HFF-Myc (cell line): ENCODE measurements at regions not wholly inside any gene's neighbourhood (a gene's known extent, or its start where the extent isn't known, plus 50 kb on each side); places are given as distances from the start of the nearest gene placed in this dataset.

Experiments used
- DNase-seq: peaks from one replicate; pipeline ENCODE4 v3.0.0-alpha.2; 2011; ENCODE audit warnings: low read depth; ENCODE audit errors: extremely low read depth
- H3K4me3 ChIP-seq: replicated peaks from 2 replicates; pipeline ENCODE4 v1.5.1; 2011; ENCODE audit warnings: low read depth, mild to moderate bottlenecking, control low read depth, low read length
- TF ChIP-seq, protein P1 (sequence below): IDR thresholded peaks from 2 replicates; pipeline ENCODE4 v1.5.1; 2012; ENCODE audit warnings: mild to moderate bottlenecking, low read depth, low read length, control low read depth; ENCODE audit errors: missing control alignments

DNA sequence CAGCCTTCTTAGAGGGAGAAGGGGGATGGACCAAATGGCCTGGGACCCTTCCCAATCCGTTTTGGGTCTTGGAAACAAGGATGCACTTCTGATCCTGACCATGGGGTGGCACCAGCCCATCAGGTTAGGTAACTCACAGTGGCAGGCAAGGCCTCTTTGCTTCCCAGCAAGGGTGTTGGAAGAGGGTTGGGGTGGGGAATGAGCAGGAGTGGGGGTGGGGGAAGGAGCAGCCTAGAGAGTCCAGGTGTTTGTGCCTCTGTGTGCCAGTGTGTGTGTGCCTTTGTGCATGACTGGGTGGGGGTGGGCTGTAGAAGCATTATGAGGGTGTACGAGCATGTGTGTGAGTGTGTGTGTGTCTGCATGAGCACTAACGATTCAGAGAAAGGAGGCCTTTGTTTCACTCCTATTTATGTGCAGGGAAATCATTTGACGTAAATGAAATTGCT lies 213.1 kb downstream of the INSC start:
- no peak for DNase-seq
- TF ChIP-seq, protein P1, sequence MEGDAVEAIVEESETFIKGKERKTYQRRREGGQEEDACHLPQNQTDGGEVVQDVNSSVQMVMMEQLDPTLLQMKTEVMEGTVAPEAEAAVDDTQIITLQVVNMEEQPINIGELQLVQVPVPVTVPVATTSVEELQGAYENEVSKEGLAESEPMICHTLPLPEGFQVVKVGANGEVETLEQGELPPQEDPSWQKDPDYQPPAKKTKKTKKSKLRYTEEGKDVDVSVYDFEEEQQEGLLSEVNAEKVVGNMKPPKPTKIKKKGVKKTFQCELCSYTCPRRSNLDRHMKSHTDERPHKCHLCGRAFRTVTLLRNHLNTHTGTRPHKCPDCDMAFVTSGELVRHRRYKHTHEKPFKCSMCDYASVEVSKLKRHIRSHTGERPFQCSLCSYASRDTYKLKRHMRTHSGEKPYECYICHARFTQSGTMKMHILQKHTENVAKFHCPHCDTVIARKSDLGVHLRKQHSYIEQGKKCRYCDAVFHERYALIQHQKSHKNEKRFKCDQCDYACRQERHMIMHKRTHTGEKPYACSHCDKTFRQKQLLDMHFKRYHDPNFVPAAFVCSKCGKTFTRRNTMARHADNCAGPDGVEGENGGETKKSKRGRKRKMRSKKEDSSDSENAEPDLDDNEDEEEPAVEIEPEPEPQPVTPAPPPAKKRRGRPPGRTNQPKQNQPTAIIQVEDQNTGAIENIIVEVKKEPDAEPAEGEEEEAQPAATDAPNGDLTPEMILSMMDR, result no peak
- no peak overlapping the region for H3K4me3 ChIP-seq

DNA sequence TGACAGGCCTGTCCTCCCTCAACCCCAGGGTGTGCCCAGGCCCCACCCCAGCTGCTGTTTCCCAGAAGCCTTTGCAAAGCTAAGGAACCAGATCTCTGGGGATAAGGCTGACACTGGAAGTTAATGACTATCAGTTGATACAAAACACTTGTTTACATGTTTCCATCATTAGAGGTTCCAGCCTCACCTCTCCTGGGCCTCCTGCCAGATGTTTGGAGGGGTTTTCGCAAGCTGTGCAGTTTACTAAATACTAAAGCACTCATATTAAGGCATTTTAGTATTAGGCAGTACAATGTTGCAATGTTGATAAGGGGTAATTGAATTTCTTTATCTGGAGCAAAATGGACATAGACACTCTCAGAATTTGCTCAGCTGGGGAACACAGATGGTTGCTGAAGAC lies 218.7 kb downstream of the INSC start:
- H3K4me3 ChIP-seq, result no peak overlapping the region
- DNase-seq, result no peak
- TF ChIP-seq, protein P1, result no peak

DNA sequence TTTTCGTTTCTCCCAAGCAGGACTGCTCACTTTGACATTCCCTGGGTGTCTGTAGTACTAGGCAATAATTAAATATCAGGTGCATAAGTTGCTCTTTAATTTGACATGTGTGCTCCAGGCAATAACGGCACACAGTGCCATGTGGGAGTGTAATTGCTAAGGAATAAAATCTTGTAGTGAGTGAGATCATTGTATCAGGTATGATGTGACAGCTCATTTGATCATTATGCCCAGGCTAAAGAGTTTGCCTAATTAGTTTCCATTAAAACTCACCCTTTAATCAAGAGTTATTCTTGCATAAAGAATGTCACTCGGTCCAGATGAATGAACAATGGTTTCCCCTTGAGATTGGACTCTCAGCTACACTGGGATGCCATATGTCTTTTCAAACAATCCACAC lies 220.0 kb downstream of the INSC start:
- TF ChIP-seq, protein P1, result no peak
- no peak for DNase-seq

DNA sequence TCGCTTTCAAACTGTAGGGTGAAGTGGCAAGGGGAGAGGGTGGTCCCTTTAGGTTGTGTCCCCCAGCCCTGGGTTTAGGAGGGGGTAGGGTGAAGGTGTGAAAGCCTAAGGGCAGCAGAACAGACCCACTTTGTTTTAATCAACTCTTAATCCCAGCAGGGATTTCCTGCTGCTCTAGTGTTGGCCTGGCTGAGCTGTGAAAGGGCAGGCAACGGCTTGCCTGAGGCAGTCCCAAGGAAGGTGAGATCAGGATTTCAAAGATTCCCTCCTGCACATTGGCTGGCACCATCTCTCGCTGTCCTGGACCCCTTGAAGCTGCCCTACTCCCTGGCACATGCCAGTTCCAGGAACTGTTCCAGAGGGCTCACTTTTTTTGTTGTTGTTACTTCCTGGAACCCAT lies 221.3 kb downstream of the INSC start:
- H3K4me3 ChIP-seq, result no peak overlapping the region
- DNase-seq, result no peak
- TF ChIP-seq, protein P1, result no peak

More for the DNA sequence above, 220.0 kb downstream of the INSC start:
- H3K4me3 ChIP-seq, result no peak overlapping the region

DNA sequence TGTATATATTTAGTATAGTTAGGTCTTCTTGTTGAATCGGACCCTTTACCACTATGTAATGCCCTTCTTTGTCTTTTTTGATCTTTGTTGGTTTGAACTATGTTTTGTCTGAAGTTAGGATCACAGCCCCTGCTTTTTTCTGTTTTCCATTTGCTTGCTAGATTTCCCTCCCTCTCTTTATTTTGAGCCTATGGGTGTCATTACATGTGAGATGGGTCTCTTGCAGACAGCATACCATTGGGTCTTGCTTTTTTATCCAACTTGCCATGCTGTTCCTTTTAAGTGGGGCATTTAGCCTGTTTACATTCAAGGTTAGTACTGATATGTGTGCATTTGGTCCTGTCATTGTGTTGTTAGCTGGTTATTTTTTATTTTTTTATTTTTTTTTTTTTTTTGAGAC lies 224.6 kb downstream of the INSC start:
- H3K4me3 ChIP-seq, result no peak overlapping the region
- TF ChIP-seq, protein P1, result no peak
- no peak for DNase-seq

DNA sequence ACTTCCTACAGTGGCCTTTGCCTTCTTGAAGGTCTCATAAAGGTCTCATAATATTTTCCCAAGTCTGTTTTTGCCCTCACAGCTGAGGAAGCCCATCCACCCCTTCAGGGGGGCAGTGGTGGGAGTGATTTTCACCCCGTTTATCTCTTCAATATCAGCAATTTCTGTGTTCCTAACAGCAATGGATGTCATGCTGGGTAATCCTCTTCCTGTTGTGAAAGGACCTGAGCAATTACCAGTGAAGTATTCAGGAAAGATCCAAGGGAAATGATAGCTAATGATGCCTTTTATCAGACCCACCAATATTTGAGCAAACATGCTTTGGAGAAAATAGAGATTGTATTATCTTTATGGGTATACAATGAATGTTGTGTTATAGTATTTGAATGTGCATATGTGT lies 226.9 kb downstream of the INSC start:
- no peak overlapping the region for H3K4me3 ChIP-seq
- no peak for DNase-seq
- TF ChIP-seq, protein P1, result no peak

DNA sequence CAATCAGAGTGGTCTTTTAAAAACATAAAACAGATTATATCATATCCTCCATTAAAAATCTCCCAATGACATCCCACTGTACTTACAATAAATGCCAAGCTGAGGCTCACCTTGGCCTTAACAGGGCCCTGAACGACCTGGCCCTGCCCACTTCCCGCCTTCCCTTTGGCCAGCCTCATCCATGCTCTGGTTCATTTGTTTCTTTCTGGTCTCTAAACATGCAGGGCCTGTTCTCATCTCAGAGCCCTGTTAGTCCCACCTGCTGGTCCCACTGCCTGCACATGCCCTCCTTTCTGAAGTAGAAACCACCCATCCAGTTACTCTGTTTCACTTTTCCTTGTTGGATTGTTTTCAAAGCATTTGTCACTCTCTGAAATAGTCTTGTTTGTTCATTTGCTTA lies 227.4 kb downstream of the INSC start:
- DNase-seq, result no peak
- TF ChIP-seq, protein P1, result no peak
- no peak overlapping the region for H3K4me3 ChIP-seq
